ENCODE measurements at regions not wholly inside any gene's neighbourhood (a gene's known extent, or its start where the extent isn't known, plus 50 kb on each side); places are given as distances from the start of the nearest gene placed in this dataset.

- TF ChIP-seq POLR2A (IDR thresholded peaks at IDR 0.05) (no peak), CTCF (IDR thresholded peaks at IDR 0.05 in 4 of 5, conservative IDR thresholded peaks at IDR 0.05 in 1 of 5) (no peak)
Observed at GRCh38 chr4:166197166-166197565, 324.1 kb downstream of the TLL1 start.
